ENCODE measurements at regions not wholly inside any gene's neighbourhood (a gene's known extent, or its start where the extent isn't known, plus 50 kb on each side); places are given as distances from the start of the nearest gene placed in this dataset.

GRCh38 chr2:106991866-106992265 is 105.9 kb upstream of the ST6GAL2 start:
- TF ChIP-seq CTCF (IDR thresholded peaks at IDR 0.05; ENCODE audit: insufficient read depth, low read depth, low read length, missing control alignments): no peak
- H3K4me3 ChIP-seq (ENCODE audit: low read length): no peak overlapping the region
- no peak for DNase-seq (ENCODE audit: low read depth)

- no peak for TF ChIP-seq CTCF (IDR thresholded peaks at IDR 0.05; ENCODE audit: insufficient read depth, low read depth, low read length, missing control alignments)
These were observed 109.6 kb upstream of the ST6GAL2 start for GRCh38 chr2:106995556-106995955.

GRCh38 chr2:106996171-106996769 is 110.3 kb upstream of the ST6GAL2 start:
- DNase-seq (ENCODE audit: low read depth): no peak
- no peak for TF ChIP-seq CTCF (IDR thresholded peaks at IDR 0.05; ENCODE audit: insufficient read depth, low read depth, low read length, missing control alignments)
- H3K4me3 ChIP-seq (ENCODE audit: low read length): no peak overlapping the region

More at GRCh38 chr2:106995556-106995955, 109.6 kb upstream of the ST6GAL2 start:
- DNase-seq (ENCODE audit: low read depth): no peak
- no peak overlapping the region for H3K4me3 ChIP-seq (ENCODE audit: low read length)

- TF ChIP-seq CTCF (IDR thresholded peaks at IDR 0.05; ENCODE audit: insufficient read depth, low read depth, low read length, missing control alignments): no peak
- no peak overlapping the region for H3K4me3 ChIP-seq (ENCODE audit: low read length)
- DNase-seq (ENCODE audit: low read depth): no peak
These were observed 111.2 kb upstream of the ST6GAL2 start for GRCh38 chr2:106997204-106997603.

- H3K4me3 ChIP-seq (ENCODE audit: low read length): no peak overlapping the region
- DNase-seq (ENCODE audit: low read depth): no peak
- TF ChIP-seq CTCF (IDR thresholded peaks at IDR 0.05; ENCODE audit: insufficient read depth, low read depth, low read length, missing control alignments): no peak
These were observed 115.1 kb upstream of the ST6GAL2 start for GRCh38 chr2:107001062-107001461.

DNA sequence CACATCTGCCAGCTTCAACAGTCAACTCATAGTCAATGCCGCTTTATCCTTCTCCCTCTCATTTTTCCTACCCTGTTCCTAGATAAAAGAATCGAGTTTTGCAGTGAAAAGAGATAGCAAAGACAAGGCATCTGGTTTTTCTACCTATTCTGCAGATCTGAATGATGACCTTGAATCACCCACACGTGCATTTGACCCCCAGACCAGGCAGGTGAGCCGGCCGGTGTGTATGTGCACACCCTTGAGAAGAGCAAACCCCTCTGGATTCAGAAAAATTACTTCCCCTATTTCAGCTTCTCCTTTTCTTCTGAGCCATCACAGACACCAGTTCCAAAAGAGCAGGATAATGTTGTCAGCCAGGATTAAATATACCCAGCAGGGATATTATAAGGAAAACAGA is 115.6 kb upstream of the ST6GAL2 start:
- TF ChIP-seq CTCF (IDR thresholded peaks at IDR 0.05; ENCODE audit: insufficient read depth, low read depth, low read length, missing control alignments): no peak
- no peak for DNase-seq (ENCODE audit: low read depth)
- no peak overlapping the region for H3K4me3 ChIP-seq (ENCODE audit: low read length)

All from epithelial cell of esophagus (primary cell).